BE2C (cell line): ENCODE measurements at regions not wholly inside any gene's neighbourhood (a gene's known extent, or its start where the extent isn't known, plus 50 kb on each side); places are given as distances from the start of the nearest gene placed in this dataset.

Experiments used
- DNase-seq: peaks from one replicate; pipeline ENCODE4 v3.0.0-alpha.2; 2020
- H3K27me3 ChIP-seq: fragments of 250-450 bp; sonication (Bioruptor Pico); 2 replicates; pipeline ENCODE4 v1.5.1; 2020; ENCODE audit warnings: mild to moderate bottlenecking
- H3K36me3 ChIP-seq: fragments of 250-450 bp; sonication (Bioruptor Pico); 2 replicates; pipeline ENCODE4 v1.5.1; 2020; ENCODE audit warnings: mild to moderate bottlenecking
- H3K4me1 ChIP-seq: fragments of 250-450 bp; sonication (Bioruptor Pico); 2 replicates; pipeline ENCODE4 v1.5.1; 2020
- H3K4me3 ChIP-seq: 2 replicates; pipeline ENCODE4 v1.5.1; 2011; ENCODE audit warnings: low read depth, low read length
- H3K9me3 ChIP-seq: fragments of 250-450 bp; sonication (Bioruptor Pico); 2 replicates; pipeline ENCODE4 v1.5.1; 2020
- CTCF ChIP-seq: IDR thresholded peaks from 2 replicates; pipeline ENCODE4 v1.5.1; 2012; ENCODE audit warnings: mild to moderate bottlenecking, low read depth, low read length

GRCh38 chr15:62853114-62853840, 189.3 kb upstream of the TPM1 start:
- no peaks in the 10 kb centered on the region for H3K36me3 ChIP-seq
- peaks cover 6% of the 10 kb centered on the region; the same call in 1 of the 2 replicates for H3K4me1 ChIP-seq
- H3K4me3 ChIP-seq, result no peak overlapping the region
- no peaks in the 10 kb centered on the region for H3K27me3 ChIP-seq
- no peaks in the 10 kb centered on the region for H3K9me3 ChIP-seq
- DNase-seq, result no peak
- no peak for TF ChIP-seq CTCF

GRCh38 chr15:62853841-62854225, 188.7 kb upstream of the TPM1 start:
- no peak for DNase-seq

GRCh38 chr15:62854420-62855084, 188.0 kb upstream of the TPM1 start:
- Histone ChIP-seq H3K27me3 (no peaks in the 10 kb centered on the region), H3K9me3 (no peaks in the 10 kb centered on the region), H3K36me3 (no peaks in the 10 kb centered on the region), H3K4me1 (peaks cover 4% of the 10 kb centered on the region; the same call in 1 of the 2 replicates), H3K4me3 (no peak overlapping the region)
- DNase-seq, result no peak
- no peak for TF ChIP-seq CTCF

More at GRCh38 chr15:62853841-62854225, 188.7 kb upstream of the TPM1 start:
- H3K9me3 ChIP-seq, result no peaks in the 10 kb centered on the region
- TF ChIP-seq CTCF, result no peak
- no peaks in the 10 kb centered on the region for H3K27me3 ChIP-seq
- no peaks in the 10 kb centered on the region for H3K36me3 ChIP-seq
- H3K4me3 ChIP-seq, result no peak overlapping the region
- peaks cover 6% of the 10 kb centered on the region; the same call in 1 of the 2 replicates for H3K4me1 ChIP-seq

GRCh38 chr15:62855085-62855476, 187.5 kb upstream of the TPM1 start:
- Histone ChIP-seq H3K27me3 (no peaks in the 10 kb centered on the region), H3K36me3 (no peaks in the 10 kb centered on the region), H3K4me3 (no peak overlapping the region), H3K9me3 (no peaks in the 10 kb centered on the region), H3K4me1 (peaks cover 2% of the 10 kb centered on the region; the same call in 1 of the 2 replicates)
- no peak for DNase-seq
- TF ChIP-seq CTCF, result no peak

- Histone ChIP-seq H3K4me1 (no peaks in the 10 kb centered on the region), H3K27me3 (no peaks in the 10 kb centered on the region), H3K4me3 (no peak overlapping the region), H3K9me3 (no peaks in the 10 kb centered on the region), H3K36me3 (no peaks in the 10 kb centered on the region)
- no peak for TF ChIP-seq CTCF
- no peak for DNase-seq
These were observed 185.9 kb upstream of the TPM1 start for GRCh38 chr15:62856466-62857246.
